CD4-positive, alpha-beta T cell (primary cell): ENCODE measurements at regions not wholly inside any gene's neighbourhood (a gene's known extent, or its start where the extent isn't known, plus 50 kb on each side); places are given as distances from the start of the nearest gene placed in this dataset.

Experiments used
- ATAC-seq: fragments of 200-7000 bp; cut with Tn5 transposase; one replicate; pipeline ENCODE4 v1.10.0; 2022; ENCODE audit warnings: mild to moderate bottlenecking; ENCODE audit not compliant: poor library complexity
- CTCF ChIA-PET: fragments of 350-600 bp; sonication (Branson Sonifier 250); formaldehyde crosslinking; loops from one replicate; lab custom pipeline; 2021; ENCODE audit warnings: antibody characterized with exemption, inconsistent platforms; lab: Charles Lee
- POLR2A ChIA-PET: fragments of 350-600 bp; sonication (Branson Sonifier 250); formaldehyde crosslinking; loops from one replicate; lab custom pipeline; 2021; ENCODE audit warnings: antibody characterized with exemption, inconsistent platforms; lab: Charles Lee
- DNase-seq, 14 experiments: peaks; one replicate each; pipeline ENCODE4 v3.0.0-alpha.2; 2013 to 2020; ENCODE audit warnings: mixed read lengths in 2 of 14
- H3K27ac ChIP-seq, 2 donors: one replicate each; pipeline versions ENCODE4 v1.5.1 to v1.7.0; 2013; ENCODE audit warnings: low read length in 2 of 2, low read depth in 1 of 2, mild to moderate bottlenecking in 1 of 2
- H3K27me3 ChIP-seq, 2 experiments: 1 replicate in 1 of 2; 2 replicates in 1 of 2; pipeline versions ENCODE4 v1.6.1 to v1.7.0; 2013; ENCODE audit warnings: low read length in 2 of 2, control low read depth in 1 of 2, mild to moderate bottlenecking in 1 of 2, moderate library complexity in 1 of 2; ENCODE audit not compliant: insufficient read depth in 2 of 2, control insufficient read depth in 1 of 2
- H3K36me3 ChIP-seq: one replicate; pipeline ENCODE4 v1.6.1; 2013; ENCODE audit warnings: low read length, control low read depth; ENCODE audit not compliant: insufficient read depth
- H3K4me1 ChIP-seq: one replicate; pipeline ENCODE4 v1.6.1; 2013; ENCODE audit warnings: low read length, control low read depth; ENCODE audit not compliant: insufficient read depth
- H3K4me3 ChIP-seq: one replicate; pipeline ENCODE4 v1.5.1; 2013; ENCODE audit warnings: mild to moderate bottlenecking, low read length, moderate library complexity
- H3K9me3 ChIP-seq, 2 experiments: 1 replicate in 1 of 2; 2 replicates in 1 of 2; pipeline versions ENCODE4 v1.6.1 to v1.7.0; 2013; ENCODE audit warnings: low read length in 2 of 2, mild to moderate bottlenecking in 2 of 2, control low read depth in 1 of 2, moderate library complexity in 1 of 2; ENCODE audit not compliant: control insufficient read depth in 1 of 2, insufficient read depth in 1 of 2
- H3K27ac Mint-ChIP-seq: one replicate; pipeline ENCODE4 v1.8.0; 2020; ENCODE audit warnings: mixed read lengths
- H3K27me3 Mint-ChIP-seq: one replicate; pipeline ENCODE4 v1.8.0; 2021; ENCODE audit warnings: mixed read lengths
- H3K36me3 Mint-ChIP-seq: one replicate; pipeline ENCODE4 v1.8.0; 2021; ENCODE audit warnings: low read depth, mixed read lengths
- H3K4me1 Mint-ChIP-seq: one replicate; pipeline ENCODE4 v1.8.0; 2021; ENCODE audit warnings: low read depth, mixed read lengths
- H3K4me3 Mint-ChIP-seq: one replicate; pipeline ENCODE4 v1.8.0; 2020; ENCODE audit warnings: mild to moderate bottlenecking, mixed read lengths
- H3K9me3 Mint-ChIP-seq: one replicate; pipeline ENCODE4 v1.8.0; 2020; ENCODE audit warnings: mixed read lengths
- intact Hi-C, 2 experiments: fragments of 100-400 bp; cut with DNase I in 1 of 2; cut with micrococcal nuclease in 1 of 2; formaldehyde crosslinking; loops; one replicate each; pipeline versions ENCODE4 v1.15.1 to v1.9.0; 2023 to 2025; cut with DNase I, micrococcal nuclease
- TF ChIP-seq, protein P1 (sequence below): fragments of 200-600 bp; IDR thresholded peaks from one replicate; pipeline ENCODE4 v1.8.0; 2022; ENCODE audit warnings: antibody characterized with exemption, mild to moderate bottlenecking

- intact Hi-C loops: no loop called here
- Mint-ChIP-seq H3K4me1 (no peaks in the 10 kb centered on the region), H3K9me3 (no peaks in the 10 kb centered on the region), H3K27ac (no peak overlapping the region), H3K36me3 (no peaks in the 10 kb centered on the region), H3K4me3 (no peak overlapping the region), H3K27me3 (no peaks in the 10 kb centered on the region)
- Histone ChIP-seq H3K4me1 (no peaks in the 10 kb centered on the region), H3K27me3 (peaks cover 0 to 7% of the 10 kb centered on the region in 2 experiments), H3K36me3 (no peaks in the 10 kb centered on the region), H3K9me3 (peaks cover 0 to 3% of the 10 kb centered on the region in 2 experiments), H3K27ac (no peak overlapping the region), H3K4me3 (no peak overlapping the region)
- POLR2A ChIA-PET: no interaction called here
- TF ChIP-seq, protein P1, sequence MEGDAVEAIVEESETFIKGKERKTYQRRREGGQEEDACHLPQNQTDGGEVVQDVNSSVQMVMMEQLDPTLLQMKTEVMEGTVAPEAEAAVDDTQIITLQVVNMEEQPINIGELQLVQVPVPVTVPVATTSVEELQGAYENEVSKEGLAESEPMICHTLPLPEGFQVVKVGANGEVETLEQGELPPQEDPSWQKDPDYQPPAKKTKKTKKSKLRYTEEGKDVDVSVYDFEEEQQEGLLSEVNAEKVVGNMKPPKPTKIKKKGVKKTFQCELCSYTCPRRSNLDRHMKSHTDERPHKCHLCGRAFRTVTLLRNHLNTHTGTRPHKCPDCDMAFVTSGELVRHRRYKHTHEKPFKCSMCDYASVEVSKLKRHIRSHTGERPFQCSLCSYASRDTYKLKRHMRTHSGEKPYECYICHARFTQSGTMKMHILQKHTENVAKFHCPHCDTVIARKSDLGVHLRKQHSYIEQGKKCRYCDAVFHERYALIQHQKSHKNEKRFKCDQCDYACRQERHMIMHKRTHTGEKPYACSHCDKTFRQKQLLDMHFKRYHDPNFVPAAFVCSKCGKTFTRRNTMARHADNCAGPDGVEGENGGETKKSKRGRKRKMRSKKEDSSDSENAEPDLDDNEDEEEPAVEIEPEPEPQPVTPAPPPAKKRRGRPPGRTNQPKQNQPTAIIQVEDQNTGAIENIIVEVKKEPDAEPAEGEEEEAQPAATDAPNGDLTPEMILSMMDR: no peak
- DNase-seq: no peak
- CTCF ChIA-PET: no interaction called here
- ATAC-seq: no peak
Measured at GRCh38 chr15:30008156-30008555, 74.6 kb upstream of the GOLGA8J start.

GRCh38 chr15:30001602-30002001 is 81.2 kb upstream of the GOLGA8J start:
- intact Hi-C loops: no loop called here

DNA sequence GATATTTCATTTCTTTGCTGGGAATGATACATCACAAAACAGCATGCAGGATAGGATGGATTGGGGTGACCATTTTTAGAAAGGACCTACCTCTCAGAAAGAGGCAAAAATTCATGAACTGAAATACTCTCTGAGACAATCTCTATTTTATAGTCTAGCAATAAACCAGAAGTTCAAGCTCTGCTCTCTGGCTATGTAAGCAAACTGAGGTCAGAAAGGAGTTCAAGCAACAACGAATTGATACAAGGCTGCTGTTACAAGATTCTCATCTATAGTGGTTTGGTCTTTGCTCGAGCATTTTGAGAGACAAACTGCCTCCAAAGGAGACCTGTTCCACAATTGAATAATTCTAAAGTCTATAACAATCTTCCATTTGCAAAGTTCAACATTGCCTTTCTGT is 84.7 kb upstream of the GOLGA8J start:
- Histone ChIP-seq H3K36me3 (no peaks in the 10 kb centered on the region), H3K4me3 (no peak overlapping the region), H3K27ac (no peak overlapping the region), H3K9me3 (peaks cover 0 to 7% of the 10 kb centered on the region in 2 experiments), H3K27me3 (no peaks in the 10 kb centered on the region), H3K4me1 (no peaks in the 10 kb centered on the region)
- CTCF ChIA-PET: no interaction called here
- Mint-ChIP-seq H3K27ac (no peak overlapping the region), H3K4me1 (no peaks in the 10 kb centered on the region), H3K36me3 (no peaks in the 10 kb centered on the region), H3K9me3 (no peaks in the 10 kb centered on the region), H3K4me3 (no peak overlapping the region), H3K27me3 (peaks cover 18% of the 10 kb centered on the region)
- TF ChIP-seq, protein P1: no peak
- DNase-seq (no peak), ATAC-seq (no peak)
- POLR2A ChIA-PET: no interaction called here
- intact Hi-C loops: no loop called here

More at GRCh38 chr15:30001602-30002001, 81.2 kb upstream of the GOLGA8J start:
- DNase-seq (no peak), ATAC-seq (no peak)
- TF ChIP-seq, protein P1: no peak
- Histone ChIP-seq H3K27me3 (no peaks in the 10 kb centered on the region), H3K9me3 (peaks cover 0 to 7% of the 10 kb centered on the region in 2 experiments), H3K4me3 (no peak overlapping the region), H3K4me1 (no peaks in the 10 kb centered on the region), H3K27ac (no peak overlapping the region), H3K36me3 (no peaks in the 10 kb centered on the region)
- H3K36me3 Mint-ChIP-seq: no peaks in the 10 kb centered on the region
- peaks cover 11% of the 10 kb centered on the region for H3K27me3 Mint-ChIP-seq
- ChIA-PET CTCF (no interaction called here), POLR2A (no interaction called here)
- H3K4me3 Mint-ChIP-seq: no peak overlapping the region
- no peak overlapping the region for H3K27ac Mint-ChIP-seq
- H3K9me3 Mint-ChIP-seq: no peaks in the 10 kb centered on the region
- H3K4me1 Mint-ChIP-seq: no peaks in the 10 kb centered on the region
